ENCODE measurements at regions not wholly inside any gene's neighbourhood (a gene's known extent, or its start where the extent isn't known, plus 50 kb on each side); places are given as distances from the start of the nearest gene placed in this dataset.
"Not testable (repeated sequence)": the region's sequence is repeated elsewhere in the genome, so short reads cannot be mapped to it uniquely, and the experiment has no call there.

DNA sequence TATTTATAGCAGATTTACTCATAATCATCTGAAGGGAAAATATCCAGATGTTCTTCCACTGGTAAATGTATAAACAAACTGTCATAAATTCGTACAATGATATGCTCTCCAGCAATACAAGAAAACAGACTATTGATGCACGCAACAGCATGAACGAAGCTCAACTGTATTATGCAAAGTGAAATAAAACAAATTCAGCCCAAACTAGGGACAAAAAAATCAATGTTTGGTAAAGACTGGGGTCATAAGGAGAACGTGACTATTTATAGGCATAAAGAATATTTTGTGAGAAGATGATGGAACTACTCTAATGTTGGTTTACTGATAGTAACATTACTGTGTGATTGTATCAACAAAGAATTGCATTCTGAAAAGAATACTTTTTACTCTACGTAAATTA is 1276.7 kb upstream of the DDX18 start:
- DNase-seq, result no peak

DNA sequence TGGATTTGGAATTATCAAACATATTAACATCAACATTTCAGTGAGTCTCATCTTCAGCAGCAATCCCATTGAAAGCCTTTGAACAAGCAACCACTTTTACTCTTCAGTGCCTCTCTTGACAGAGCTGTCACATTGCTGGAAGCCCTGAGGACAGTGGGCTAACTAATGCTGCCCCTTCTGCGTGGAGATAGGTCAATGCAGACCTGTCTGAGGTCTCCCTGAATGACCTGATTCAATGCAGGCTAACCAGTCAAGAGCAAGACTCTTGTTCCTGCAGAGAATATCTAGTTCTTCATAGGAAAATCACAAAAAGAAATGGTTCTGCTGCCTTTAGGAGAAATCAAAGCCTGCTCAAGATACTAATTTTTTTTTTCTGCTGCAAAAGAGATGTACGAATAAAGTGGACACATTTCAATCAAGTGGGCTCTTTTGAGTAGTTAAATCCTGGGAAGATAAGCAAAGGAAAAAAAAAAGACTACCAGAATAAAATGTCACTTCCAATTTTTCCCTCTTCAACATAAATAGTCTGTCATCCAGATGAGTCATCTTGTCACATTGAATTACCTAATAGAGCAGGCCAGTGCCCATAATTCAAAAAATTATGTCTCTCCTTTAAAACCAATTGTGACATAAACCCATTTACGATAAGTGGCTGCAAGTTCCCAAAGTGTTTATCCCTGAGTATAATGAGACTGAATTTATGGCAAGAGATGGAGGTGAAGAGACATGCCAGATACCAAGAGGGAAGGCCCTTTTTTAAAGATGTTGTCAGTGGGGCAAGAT is 1269.0 kb upstream of the DDX18 start:
- DNase-seq, result no peak

DNA sequence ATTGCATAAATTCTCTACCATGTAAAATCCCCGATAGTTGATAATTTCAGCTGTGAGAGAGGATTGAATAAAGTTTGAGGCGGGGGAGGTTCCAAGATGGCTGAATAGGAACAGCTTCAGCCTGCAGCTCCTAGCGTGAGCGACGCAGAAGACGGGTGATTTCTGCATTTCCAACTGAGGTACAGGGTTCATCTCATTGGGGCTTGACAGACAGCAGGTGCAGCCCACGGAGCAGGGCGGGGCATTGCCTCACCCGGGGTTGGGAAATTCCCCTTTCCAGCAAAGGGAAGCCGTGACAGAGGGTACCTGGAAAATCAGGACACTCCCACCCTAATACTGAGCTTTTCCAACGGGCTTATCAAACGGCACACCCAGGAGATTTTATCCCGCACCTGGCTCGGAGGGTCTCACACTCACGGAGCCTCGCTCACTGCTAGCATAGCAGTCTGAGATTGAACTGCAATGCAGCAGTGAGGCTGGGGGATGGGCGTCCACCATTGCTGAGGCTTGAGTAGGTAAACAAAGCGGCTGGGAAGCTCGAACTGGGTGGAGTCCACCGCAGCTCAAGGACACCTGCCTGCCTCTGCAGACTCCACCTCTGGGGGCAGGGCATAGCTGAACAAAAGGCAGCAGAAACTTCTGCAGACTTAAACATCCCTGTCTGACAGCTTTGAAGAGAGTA is 1261.6 kb upstream of the DDX18 start:
- DNase-seq, result not testable (repeated sequence)

DNA sequence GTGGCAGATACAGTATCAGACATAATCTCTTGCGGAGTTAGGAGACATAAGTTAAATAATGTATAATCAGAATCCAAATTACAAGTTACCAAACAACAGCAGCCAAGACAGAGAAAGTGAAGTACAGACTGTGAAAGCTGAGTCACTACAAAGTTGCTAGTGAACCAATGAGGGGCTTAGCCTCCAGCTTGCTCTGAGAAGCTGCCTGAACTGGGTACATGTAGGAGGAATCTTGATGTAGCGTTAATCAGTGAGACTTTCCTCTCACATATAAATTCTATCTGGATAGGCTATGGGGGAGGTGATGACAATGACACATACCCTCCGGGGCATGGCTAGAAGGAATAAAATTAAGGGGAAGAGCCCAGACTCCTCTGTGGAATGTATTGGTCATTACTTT is 1234.3 kb upstream of the DDX18 start:
- DNase-seq, result no peak

DNA sequence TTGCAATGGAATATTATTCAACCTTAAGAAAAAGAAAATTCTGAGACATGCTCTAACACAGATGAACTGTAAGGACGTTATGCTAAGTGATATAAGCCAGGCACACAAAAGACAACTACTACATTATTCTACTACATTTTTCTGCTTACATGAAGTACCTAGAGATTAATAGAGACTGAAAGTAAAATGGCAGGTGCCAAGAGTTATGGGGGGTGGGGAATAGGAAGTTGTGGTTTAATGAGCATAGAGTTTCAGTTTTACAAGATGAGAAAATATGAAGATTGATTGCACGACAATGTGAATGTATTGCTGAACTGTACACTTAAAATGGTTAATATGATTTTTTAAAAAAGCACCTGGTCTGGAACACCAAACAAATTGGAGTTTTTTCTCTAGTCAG is 1231.6 kb upstream of the DDX18 start:
- DNase-seq, result no peak

DNA sequence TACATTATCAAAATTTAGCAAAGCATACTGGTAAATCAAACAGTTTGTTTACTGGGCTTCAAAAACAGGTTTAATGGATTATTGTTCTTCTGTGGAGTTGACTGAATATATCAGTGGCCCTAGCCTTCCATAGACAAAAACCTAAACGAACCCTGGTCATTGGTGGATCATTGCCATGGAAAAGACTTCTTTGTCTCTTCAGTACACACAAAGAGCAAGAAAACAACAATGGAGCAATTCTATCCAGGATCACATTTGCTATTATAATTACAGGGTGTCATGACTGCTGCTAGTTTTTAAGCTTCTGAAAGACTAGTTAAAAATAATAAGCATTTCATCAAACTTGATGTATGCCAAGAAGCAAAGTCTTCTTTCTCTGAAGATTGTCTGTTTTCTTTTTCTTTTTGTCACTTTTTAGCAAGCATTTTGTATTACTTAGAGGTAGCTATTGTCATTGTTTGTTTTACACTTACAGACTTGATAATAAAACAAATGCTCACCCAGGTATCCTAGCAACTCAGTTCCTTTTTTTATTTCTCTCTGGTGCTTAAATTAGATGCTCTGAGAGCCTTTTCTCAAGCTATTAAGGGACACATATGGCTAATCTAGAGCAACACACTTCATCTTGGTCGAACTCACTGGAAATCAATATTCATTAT is 1228.7 kb upstream of the DDX18 start:
- no peak for DNase-seq

DNA sequence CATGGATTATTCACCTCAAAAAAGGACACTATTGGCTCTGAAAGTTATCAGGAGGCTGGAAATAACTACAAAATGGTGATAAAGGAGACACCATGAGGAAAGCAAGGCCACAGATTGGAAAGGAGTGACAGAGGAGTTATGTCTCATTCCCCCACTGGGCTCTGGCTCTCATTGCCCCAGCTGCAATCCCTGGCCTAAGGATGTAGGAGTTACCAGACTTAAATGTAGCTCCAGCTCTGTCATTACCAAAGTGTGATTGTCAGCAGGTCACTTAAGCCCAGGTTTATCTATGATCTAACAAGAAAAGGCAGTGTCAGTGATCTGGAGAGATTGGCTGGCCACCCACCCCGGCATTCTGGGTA is 1228.2 kb upstream of the DDX18 start:
- no peak for DNase-seq

All from NCI-H146 (cell line).